ENCODE measurements at regions not wholly inside any gene's neighbourhood (a gene's known extent, or its start where the extent isn't known, plus 50 kb on each side); places are given as distances from the start of the nearest gene placed in this dataset.
A peak's percentile ranks its signal among the peaks of the same experiment; 100 is the strongest.

GRCh38 chr13:21980049-21980448 lies 309.2 kb downstream of the FGF9 start:
- WGBS, 2 donors: 83 to 90% methylated on average over 2 of the region's 2 CpGs
- Histone ChIP-seq H3K27me3 (peaks cover 0 to 6% (median 0%) of the 10 kb centered on the region in 7 donors), H3K36me3 (no peaks in the 10 kb centered on the region), H3K27ac (no peak overlapping the region), H3K4me1 (no peaks in the 10 kb centered on the region), H3K9me3 (no peaks in the 10 kb centered on the region), H3K4me3 (no peak overlapping the region)
- ATAC-seq: no peak
- intact Hi-C loops (cut with DNase I): no loop called here
- no peak for TF ChIP-seq CTCF (IDR thresholded peaks at IDR 0.05)
- no peak for DNase-seq

DNA sequence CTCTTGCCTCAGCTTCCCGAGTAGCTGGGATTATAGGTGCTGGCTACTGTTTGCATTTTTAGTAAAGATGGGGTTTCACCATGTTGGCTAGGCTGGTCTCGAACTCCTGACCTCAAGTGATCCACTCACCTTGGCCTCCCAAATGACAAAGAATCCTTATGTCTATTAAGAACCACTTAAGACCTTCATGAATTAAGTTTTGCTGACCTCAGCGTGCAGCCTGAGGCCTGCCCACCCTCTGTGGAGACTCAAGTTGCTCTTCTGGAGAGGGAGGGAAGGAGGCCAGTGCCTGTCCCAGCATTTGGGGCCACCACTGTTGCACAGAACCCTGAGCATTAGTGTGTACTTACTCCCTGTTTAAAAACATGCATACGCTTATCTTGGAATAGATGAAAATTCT lies 313.3 kb downstream of the FGF9 start:
- WGBS, 2 donors: 85 to 92% methylated on average over 4 of the region's 4 CpGs
- no peaks in the 10 kb centered on the region for H3K36me3 ChIP-seq
- H3K9me3 ChIP-seq: no peaks in the 10 kb centered on the region
- no peak overlapping the region for H3K27ac ChIP-seq
- TF ChIP-seq CTCF (IDR thresholded peaks at IDR 0.05): no peak
- DNase-seq (no peak), ATAC-seq (no peak)
- H3K4me1 ChIP-seq: no peaks in the 10 kb centered on the region
- H3K27me3 ChIP-seq: peaks cover 0 to 6% (median 0%) of the 10 kb centered on the region in 7 donors
- intact Hi-C loops (cut with DNase I): no loop called here
- H3K4me3 ChIP-seq: no peak overlapping the region

DNA sequence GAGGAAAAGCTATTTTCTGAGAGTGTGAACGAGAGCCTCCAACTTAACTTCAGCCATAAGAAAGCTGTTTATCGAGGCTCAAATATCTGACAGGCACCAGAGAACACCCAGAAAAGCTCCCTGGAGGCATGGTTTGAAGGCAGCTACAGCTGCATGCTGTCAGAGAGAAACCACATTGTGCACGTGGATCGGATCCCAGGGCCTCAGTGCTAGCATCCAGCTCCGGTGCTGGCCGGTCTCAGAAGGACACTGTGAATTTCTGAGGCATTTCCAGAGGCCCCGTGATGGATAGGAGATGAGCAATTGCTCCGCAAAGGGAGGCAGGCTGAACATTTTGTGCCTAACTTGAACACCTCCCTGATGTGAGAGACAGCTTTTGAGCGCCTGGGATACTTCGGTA lies 315.7 kb downstream of the FGF9 start:
- ATAC-seq (peak; percentile 69 to 94 (median 88)), DNase-seq (peak; percentile 28 to 39)
- Histone ChIP-seq H3K9me3 (no peaks in the 10 kb centered on the region), H3K36me3 (no peaks in the 10 kb centered on the region), H3K4me1 (no peaks in the 10 kb centered on the region), H3K27ac (peak overlapping the region in 5 of 10 donors; percentile 33 to 67 (median 60)), H3K27me3 (peaks cover 0 to 6% (median 0%) of the 10 kb centered on the region in 7 donors), H3K4me3 (no peak overlapping the region)
- intact Hi-C loops (cut with DNase I): no loop called here
- WGBS, 2 donors: 62 to 70% methylated on average over 10 of the region's 10 CpGs
- no peak for TF ChIP-seq CTCF (IDR thresholded peaks at IDR 0.05)

GRCh38 chr13:21987793-21988192 lies 316.9 kb downstream of the FGF9 start:
- no peaks in the 10 kb centered on the region for H3K36me3 ChIP-seq
- H3K9me3 ChIP-seq: no peaks in the 10 kb centered on the region
- peaks cover 0 to 6% (median 0%) of the 10 kb centered on the region in 7 donors for H3K27me3 ChIP-seq
- no peak for DNase-seq
- no peaks in the 10 kb centered on the region for H3K4me1 ChIP-seq
- no peak for ATAC-seq
- intact Hi-C loops (cut with DNase I): no loop called here
- H3K27ac ChIP-seq: no peak overlapping the region
- no peak overlapping the region for H3K4me3 ChIP-seq
- WGBS, 2 donors: 70 to 78% methylated on average over 7 of the region's 7 CpGs
- TF ChIP-seq CTCF (IDR thresholded peaks at IDR 0.05): no peak
